HepG2 (cell line): ENCODE measurements at regions not wholly inside any gene's neighbourhood (a gene's known extent, or its start where the extent isn't known, plus 50 kb on each side); places are given as distances from the start of the nearest gene placed in this dataset.

Source experiments
- ATAC-seq: fragments of 200-7000 bp; cut with Tn5 transposase; 3 replicates; pipeline ENCODE4 v1.9.1; 2020; ENCODE audit warnings: mild to moderate bottlenecking, moderate library complexity
- BruUV-seq: library from RNA; stranded (reverse); fragments of 400-500 nt; replicated peaks from 2 replicates; lab custom pipeline; 2021; lab: Mats Ljungman, UMichigan
- CTCF ChIA-PET: fragments of 300-600 bp; formaldehyde crosslinking; extraction: SDS; loops from one replicate; lab custom pipeline; 2021; ENCODE audit warnings: low total read pairs, inconsistent platforms, low intra/inter-chr PET ratio; lab: Yijun Ruan, JAX
- POLR2A ChIA-PET: fragments of 350-600 bp; sonication (Branson Sonifier 250); formaldehyde crosslinking; loops from one replicate; lab custom pipeline; 2020; ENCODE audit warnings: antibody characterized with exemption, inconsistent platforms; lab: Yijun Ruan, JAX
- DNase-seq: peaks from one replicate; pipeline ENCODE4 v3.0.0-alpha.2; 2015; ENCODE audit warnings: low spot score
- FAIRE-seq: peaks from 3 replicates; lab custom pipeline; 2011; peaks lifted over from hg19 to GRCh38; lab: Jason Lieb, UNC
- H2AFZ ChIP-seq: one replicate; pipeline ENCODE4 v1.6.1; 2011; ENCODE audit warnings: low read length, inconsistent platforms
- H3K27ac ChIP-seq: fragments of 300-600 bp; 3 replicates; pipeline ENCODE4 v1.8.0; 2011; ENCODE audit warnings: mixed run types, mild to moderate bottlenecking, mixed read lengths, low read length, inconsistent platforms; ENCODE audit not compliant: insufficient read depth; ENCODE audit errors: extremely low read length
- H3K27me3 ChIP-seq, 2 experiments: fragments of 200-600 bp in 1 of 2; 2 replicates in 1 of 2; 3 replicates in 1 of 2; pipeline versions ENCODE4 v1.6.0 to v1.8.0; 2011; ENCODE audit warnings: low read length in 2 of 2, mild to moderate bottlenecking in 2 of 2, moderate library complexity in 2 of 2, inconsistent platforms in 1 of 2; ENCODE audit not compliant: insufficient read depth in 2 of 2, control insufficient read depth in 1 of 2
- H3K36me3 ChIP-seq, 2 experiments: fragments of 200-600 bp in 1 of 2; replicated peaks in 1 of 2; 2 replicates in 1 of 2; 3 replicates in 1 of 2; pipeline versions ENCODE4 v1.5.1 to v1.8.0; 2011; ENCODE audit warnings: low read length in 2 of 2, inconsistent platforms in 1 of 2; ENCODE audit not compliant: insufficient read depth in 2 of 2, control insufficient read depth in 1 of 2
- H3K4me1 ChIP-seq: 2 replicates; pipeline ENCODE4 v1.5.1; 2012; ENCODE audit warnings: low read length, inconsistent platforms; ENCODE audit not compliant: insufficient read depth
- H3K4me2 ChIP-seq: 2 replicates; pipeline ENCODE4 v1.6.0; 2011; ENCODE audit warnings: low read depth, low read length, inconsistent platforms
- H3K4me3 ChIP-seq, 3 experiments: fragments of 200-600 bp in 1 of 3; sonication (generic), shearing (Covaris generic) in 1 of 3; replicated peaks in 1 of 3; 2 replicates each; pipeline ENCODE4 v1.5.1; 2011 to 2016; ENCODE audit warnings: low read length in 3 of 3, inconsistent platforms in 2 of 3, low read depth in 2 of 3, mild to moderate bottlenecking in 2 of 3, control low read depth in 1 of 3, mixed read lengths in 1 of 3; ENCODE audit not compliant: insufficient read depth in 1 of 3
- H3K79me2 ChIP-seq: one replicate; pipeline ENCODE4 v1.6.1; 2011; ENCODE audit warnings: low read length, inconsistent platforms; ENCODE audit not compliant: insufficient read depth
- H3K9ac ChIP-seq: 2 replicates; pipeline ENCODE4 v1.6.0; 2011; ENCODE audit warnings: mild to moderate bottlenecking, low read depth, low read length, inconsistent platforms; ENCODE audit not compliant: insufficient read depth
- H3K9me3 ChIP-seq: 2 replicates; pipeline ENCODE4 v1.5.1; 2012; ENCODE audit warnings: mild to moderate bottlenecking, low read length
- H4K20me1 ChIP-seq: 2 replicates; pipeline ENCODE4 v1.6.0; 2011; ENCODE audit warnings: inconsistent platforms, mild to moderate bottlenecking, low read length, moderate library complexity; ENCODE audit not compliant: insufficient read depth
- RFXAP ChIP-seq: sonication (generic); formaldehyde crosslinking; IDR thresholded peaks from 2 replicates; pipeline ENCODE4 v1.4.0; 2020; ENCODE audit warnings: missing genetic modification reagents, borderline replicate concordance
- TOE1 ChIP-seq: sonication (generic); formaldehyde crosslinking; IDR thresholded peaks from 2 replicates; pipeline ENCODE4 v1.4.0; 2020; ENCODE audit warnings: mild to moderate bottlenecking, missing genetic modification reagents
- TP53 ChIP-seq: sonication (generic); formaldehyde crosslinking; conservative IDR thresholded peaks from 2 replicates; pipeline ENCODE4 v1.4.0; 2020; ENCODE audit warnings: missing genetic modification reagents
- ZBTB7B ChIP-seq: sonication (generic); formaldehyde crosslinking; IDR thresholded peaks from 2 replicates; pipeline ENCODE4 v1.4.0; 2020; ENCODE audit warnings: missing genetic modification reagents
- ZNF850 ChIP-seq: sonication (generic); formaldehyde crosslinking; conservative IDR thresholded peaks from 2 replicates; pipeline ENCODE4 v1.9.0; 2021; ENCODE audit warnings: mild to moderate bottlenecking, missing genetic modification reagents
- WGBS: methylation state at CpG from one replicate; pipeline ENCODE4 v1.1.6; 2017; ENCODE audit warnings: low lambda C conversion rate; 5-methylcytosine and 5-hydroxymethylcytosine counted together
- in situ Hi-C: cut with HindIII; loops from 2 replicates; pipeline ENCODE4 v1.10.0; 2017; ENCODE audit warnings: low pct_unique_long_range_greater_than_20kb; ENCODE audit not compliant: extremely low pct_ligation_motif_present
- intact Hi-C: fragments of 100-400 bp; cut with micrococcal nuclease; formaldehyde crosslinking; loops from one replicate; pipeline ENCODE4 v1.10.0; 2022; ENCODE audit not compliant: unreplicated experiment
- TF ChIP-seq, protein P1 (sequence below): sonication (generic); formaldehyde crosslinking; IDR thresholded peaks from 2 replicates; pipeline ENCODE4 v1.5.0; 2020; ENCODE audit warnings: missing genetic modification reagents

GRCh38 chr1:57908147-57908890 lies 484.5 kb upstream of the DAB1 start (continued):
- TF ChIP-seq ZBTB7B (CRISPR knock-in tag) (no peak), RFXAP (CRISPR knock-in tag) (no peak)

DNA sequence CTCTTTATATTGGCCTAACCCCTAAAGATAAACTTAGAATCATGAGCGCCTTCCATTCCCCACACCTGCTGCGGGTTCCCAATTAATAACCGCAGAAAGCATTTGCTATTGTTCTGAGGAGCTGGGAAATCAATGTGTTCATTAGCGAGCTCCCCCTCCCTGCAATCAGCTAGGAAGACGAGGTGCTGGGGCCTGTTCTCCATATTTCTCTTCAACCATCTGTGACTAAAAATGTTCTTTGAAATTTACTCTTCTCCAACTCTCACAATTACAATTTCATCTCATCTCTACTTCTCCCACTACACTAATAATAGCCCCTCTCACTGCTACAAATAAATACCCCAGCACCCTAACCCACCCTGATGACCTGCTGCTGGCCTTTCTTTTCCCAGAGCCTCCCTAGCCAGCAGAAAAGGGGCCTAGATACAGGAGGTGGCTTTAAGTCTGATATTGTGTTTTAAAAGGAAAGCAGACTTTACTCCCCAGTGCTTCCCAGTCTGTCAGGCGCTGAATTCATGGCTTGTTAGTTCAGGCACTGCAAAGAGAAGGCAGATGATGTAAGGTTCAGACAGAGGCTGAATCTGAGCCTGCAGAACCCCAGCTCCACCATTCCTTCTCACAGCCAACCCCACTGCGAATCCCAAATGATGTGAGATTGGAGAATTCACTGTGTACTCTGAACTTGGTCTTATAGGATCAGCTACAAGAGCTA lies 477.5 kb upstream of the DAB1 start:
- H3K4me1 ChIP-seq: no peaks in the 10 kb centered on the region
- H3K27ac ChIP-seq: no peak overlapping the region
- no peaks in the 10 kb centered on the region for H3K79me2 ChIP-seq
- no peak for FAIRE-seq
- no peaks in the 10 kb centered on the region; a peak in 1 of 5 replicates for H3K27me3 ChIP-seq
- no peak overlapping the region for H3K4me2 ChIP-seq
- no peak for DNase-seq
- TF ChIP-seq ZNF850 (CRISPR knock-in tag) (no peak), TP53 (CRISPR knock-in tag) (no peak), TOE1 (CRISPR knock-in tag) (no peak)
- TF ChIP-seq, protein P1, sequence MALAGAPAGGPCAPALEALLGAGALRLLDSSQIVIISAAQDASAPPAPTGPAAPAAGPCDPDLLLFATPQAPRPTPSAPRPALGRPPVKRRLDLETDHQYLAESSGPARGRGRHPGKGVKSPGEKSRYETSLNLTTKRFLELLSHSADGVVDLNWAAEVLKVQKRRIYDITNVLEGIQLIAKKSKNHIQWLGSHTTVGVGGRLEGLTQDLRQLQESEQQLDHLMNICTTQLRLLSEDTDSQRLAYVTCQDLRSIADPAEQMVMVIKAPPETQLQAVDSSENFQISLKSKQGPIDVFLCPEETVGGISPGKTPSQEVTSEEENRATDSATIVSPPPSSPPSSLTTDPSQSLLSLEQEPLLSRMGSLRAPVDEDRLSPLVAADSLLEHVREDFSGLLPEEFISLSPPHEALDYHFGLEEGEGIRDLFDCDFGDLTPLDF (CRISPR knock-in tag): no peak
- TF ChIP-seq, all 625 proteins: peak for 0
- 27% methylated on average over 7 of the region's 7 CpGs for WGBS
- in situ Hi-C loops: no loop called here
- intact Hi-C loops: no loop called here
- BruUV-seq: no TSS peak
- ChIA-PET CTCF (no interaction called here), POLR2A (no interaction called here)
- ATAC-seq: no peak
- no peaks in the 10 kb centered on the region for H3K9me3 ChIP-seq
- no peaks in the 10 kb centered on the region for H4K20me1 ChIP-seq
- H2AFZ ChIP-seq: no peak overlapping the region
- no peaks in the 10 kb centered on the region for H3K36me3 ChIP-seq
- no peak overlapping the region for H3K4me3 ChIP-seq
- H3K9ac ChIP-seq: no peak overlapping the region
